H9 (cell line): ENCODE measurements at regions not wholly inside any gene's neighbourhood (a gene's known extent, or its start where the extent isn't known, plus 50 kb on each side); places are given as distances from the start of the nearest gene placed in this dataset.

Source experiments
- DNase-seq: peaks from one replicate; pipeline ENCODE4 v3.0.0-alpha.2; 2017
- H2AFZ ChIP-seq: one replicate; pipeline ENCODE4 v1.6.1; 2013; ENCODE audit warnings: mild to moderate bottlenecking, low read length, control low read depth, moderate library complexity
- H2AK5ac ChIP-seq: 2 replicates; pipeline ENCODE4 v1.6.1; 2013; ENCODE audit warnings: low read length, control low read depth, mixed read lengths; ENCODE audit not compliant: insufficient read length
- H2BK120ac ChIP-seq: one replicate; pipeline ENCODE4 v1.6.1; 2013; ENCODE audit warnings: low read depth, mild to moderate bottlenecking, low read length, control low read depth, inconsistent platforms; ENCODE audit not compliant: poor library complexity, severe bottlenecking
- H2BK12ac ChIP-seq: 2 replicates; pipeline ENCODE4 v1.6.1; 2013; ENCODE audit warnings: low read length, control low read depth, mixed read lengths, low read depth; ENCODE audit not compliant: insufficient read length
- H2BK15ac ChIP-seq: 2 replicates; pipeline ENCODE4 v1.6.1; 2013; ENCODE audit warnings: low read depth, low read length, control low read depth
- H2BK20ac ChIP-seq: one replicate; pipeline ENCODE4 v1.6.1; 2013; ENCODE audit warnings: low read depth, mild to moderate bottlenecking, low read length, control low read depth, inconsistent platforms; ENCODE audit not compliant: poor library complexity, severe bottlenecking
- H2BK5ac ChIP-seq: 2 replicates; pipeline ENCODE4 v1.6.1; 2013; ENCODE audit warnings: low read length, control low read depth, mixed read lengths; ENCODE audit not compliant: insufficient read length
- H3K14ac ChIP-seq: 2 replicates; pipeline ENCODE4 v1.6.1; 2013; ENCODE audit warnings: low read length, control low read depth; ENCODE audit not compliant: insufficient read depth
- H3K18ac ChIP-seq: 2 replicates; pipeline ENCODE4 v1.6.1; 2013; ENCODE audit warnings: low read depth, mild to moderate bottlenecking, mixed read lengths, low read length, control low read depth; ENCODE audit not compliant: insufficient read length
- H3K23ac ChIP-seq: 2 replicates; pipeline ENCODE4 v1.6.1; 2013; ENCODE audit warnings: low read length, control low read depth, mixed read lengths, low read depth; ENCODE audit not compliant: insufficient read length
- H3K23me2 ChIP-seq: 2 replicates; pipeline ENCODE4 v1.6.1; 2013; ENCODE audit warnings: low read depth, mild to moderate bottlenecking, mixed read lengths, low read length, control low read depth; ENCODE audit not compliant: insufficient read length, poor library complexity, severe bottlenecking
- H3K27ac ChIP-seq: 2 replicates; pipeline ENCODE4 v1.5.1; 2013; ENCODE audit warnings: low read length, control low read depth, mixed read lengths, low read depth; ENCODE audit not compliant: insufficient read length
- H3K27me3 ChIP-seq: 2 replicates; pipeline ENCODE4 v1.6.1; 2013; ENCODE audit warnings: low read length, control low read depth, inconsistent platforms; ENCODE audit not compliant: insufficient read depth
- H3K4ac ChIP-seq: 2 replicates; pipeline ENCODE4 v1.6.1; 2013; ENCODE audit warnings: low read depth, mild to moderate bottlenecking, control low read depth, inconsistent platforms, low read length, moderate library complexity
- H3K4me1 ChIP-seq: 2 replicates; pipeline ENCODE4 v1.6.1; 2013; ENCODE audit warnings: low read length, control low read depth, inconsistent platforms; ENCODE audit not compliant: insufficient read depth
- H3K4me2 ChIP-seq: 2 replicates; pipeline ENCODE4 v1.6.1; 2013; ENCODE audit warnings: low read length, control low read depth, mixed read lengths; ENCODE audit not compliant: insufficient read length, insufficient read depth
- H3K56ac ChIP-seq: 2 replicates; pipeline ENCODE4 v1.6.1; 2013; ENCODE audit warnings: low read depth, mild to moderate bottlenecking, mixed read lengths, low read length, control low read depth; ENCODE audit not compliant: insufficient read length
- H3K79me1 ChIP-seq: 2 replicates; pipeline ENCODE4 v1.6.1; 2013; ENCODE audit warnings: low read depth, mild to moderate bottlenecking, moderate library complexity, low read length, control low read depth, inconsistent platforms; ENCODE audit not compliant: insufficient read depth, poor library complexity, severe bottlenecking
- H3K79me2 ChIP-seq: 2 replicates; pipeline ENCODE4 v1.6.1; 2013; ENCODE audit warnings: low read length, control low read depth, inconsistent platforms; ENCODE audit not compliant: insufficient read depth
- H3K9ac ChIP-seq: 2 replicates; pipeline ENCODE4 v1.6.1; 2013; ENCODE audit warnings: low read length, control low read depth, mixed read lengths; ENCODE audit not compliant: insufficient read length; ENCODE audit errors: extremely low read depth
- H3K9me3 ChIP-seq: one replicate; pipeline ENCODE4 v1.6.1; 2013; ENCODE audit warnings: low read depth, low read length, inconsistent platforms; ENCODE audit not compliant: control insufficient read depth
- H3T11ph ChIP-seq: one replicate; pipeline ENCODE4 v1.6.1; 2013; ENCODE audit warnings: mild to moderate bottlenecking, low read length, control low read depth, inconsistent platforms
- H4K20me1 ChIP-seq: one replicate; pipeline ENCODE4 v1.6.1; 2013; ENCODE audit not compliant: control insufficient read depth, insufficient read length, insufficient read depth
- H4K5ac ChIP-seq: 2 replicates; pipeline ENCODE4 v1.6.1; 2013; ENCODE audit warnings: low read depth, mild to moderate bottlenecking, mixed read lengths, low read length, control low read depth; ENCODE audit not compliant: insufficient read length
- H4K8ac ChIP-seq: replicated peaks from 2 replicates; pipeline ENCODE4 v1.6.1; 2013; ENCODE audit warnings: low read length, control low read depth, mixed read lengths, low read depth; ENCODE audit not compliant: insufficient read length
- H4K91ac ChIP-seq: 2 replicates; pipeline ENCODE4 v1.6.1; 2013; ENCODE audit warnings: low read depth, mild to moderate bottlenecking, moderate library complexity, mixed read lengths, low read length, control low read depth; ENCODE audit not compliant: insufficient read length
- H3K27ac Mint-ChIP-seq, 3 experiments: 2 replicates in 2 of 3; 3 replicates in 1 of 3; pipeline ENCODE4 v1.8.0; 2020 to 2021; ENCODE audit warnings: mixed read lengths in 3 of 3, mild to moderate bottlenecking in 1 of 3, moderate library complexity in 1 of 3
- H3K27me3 Mint-ChIP-seq: 2 replicates; pipeline ENCODE4 v1.8.0; 2021; ENCODE audit warnings: low read depth, mild to moderate bottlenecking, moderate library complexity, mixed read lengths
- H3K36me3 Mint-ChIP-seq, 3 experiments: 2 replicates in 2 of 3; 3 replicates in 1 of 3; pipeline ENCODE4 v1.8.0; 2020 to 2021; ENCODE audit warnings: low read depth in 3 of 3, mixed read lengths in 3 of 3; ENCODE audit not compliant: insufficient read depth in 1 of 3
- H3K4me1 Mint-ChIP-seq, 2 experiments: 2 replicates each; pipeline ENCODE4 v1.8.0; 2020; ENCODE audit warnings: mixed read lengths in 2 of 2
- H3K4me3 Mint-ChIP-seq, 2 experiments: 2 replicates in 1 of 2; 3 replicates in 1 of 2; pipeline ENCODE4 v1.8.0; 2020 to 2021; ENCODE audit warnings: mild to moderate bottlenecking in 2 of 2, mixed read lengths in 2 of 2, moderate library complexity in 1 of 2
- H3K9me3 Mint-ChIP-seq, 2 experiments: 2 replicates in 1 of 2; 3 replicates in 1 of 2; pipeline ENCODE4 v1.8.0; 2020; ENCODE audit warnings: mild to moderate bottlenecking in 2 of 2, mixed read lengths in 2 of 2, moderate library complexity in 1 of 2
- CTCF ChIP-seq: fragments of 200-600 bp; sonication (generic); conservative IDR thresholded peaks from 3 replicates; pipeline ENCODE4 v1.8.0; 2021; ENCODE audit warnings: antibody characterized with exemption, mild to moderate bottlenecking
- WGBS: extraction: QIAGEN DNeasy Blood & Tissue Kit; methylation state at CpG from one replicate; pipeline ENCODE4 v1.1.7; 2013; ENCODE audit warnings: missing lambda C conversion rate, low lambda C conversion rate, mixed read lengths; ENCODE audit not compliant: insufficient read length; ENCODE audit errors: extremely low coverage; 5-methylcytosine and 5-hydroxymethylcytosine counted together

GRCh38 chr14:85915711-85916110, 385.8 kb downstream of the FLRT2 start:
- Histone ChIP-seq H2BK20ac (no peak overlapping the region), H3K18ac (no peak overlapping the region), H2BK5ac (no peak overlapping the region), H3K9ac (no peak overlapping the region), H2BK120ac (no peak overlapping the region), H3K23me2 (no peaks in the 10 kb centered on the region), H3K4ac (no peak overlapping the region), H2BK12ac (no peak overlapping the region), H4K5ac (no peak overlapping the region), H3K79me2 (no peaks in the 10 kb centered on the region), H3K9me3 (no peaks in the 10 kb centered on the region), H4K91ac (no peak overlapping the region), H4K20me1 (no peaks in the 10 kb centered on the region), H3K14ac (no peak overlapping the region), H3K4me2 (no peak overlapping the region), H2AFZ (no peak overlapping the region), H3K27me3 (no peaks in the 10 kb centered on the region), H2AK5ac (no peak overlapping the region), H3K79me1 (no peaks in the 10 kb centered on the region), H4K8ac (no peak overlapping the region), H3K4me1 (no peaks in the 10 kb centered on the region), H3K23ac (no peak overlapping the region), H2BK15ac (no peak overlapping the region), H3K56ac (no peak overlapping the region), H3T11ph (no peak overlapping the region), H3K27ac (no peak overlapping the region)
- Mint-ChIP-seq H3K27ac (no peak overlapping the region), H3K36me3 (peaks cover 0 to 4% (median 3%) of the 10 kb centered on the region in 3 experiments; a peak in 3 of 7 replicates), H3K9me3 (peaks cover 0 to 8% of the 10 kb centered on the region in 2 experiments; a peak in 3 of 5 replicates), H3K4me3 (no peak overlapping the region; a peak in 1 of 5 replicates), H3K27me3 (no peaks in the 10 kb centered on the region; the same call in 1 of the 2 replicates), H3K4me1 (peaks cover 5 to 8% of the 10 kb centered on the region in 2 experiments; a peak in 3 of 4 replicates)
- TF ChIP-seq CTCF: no peak
- no CpG with 5 or more reads among the region's 2 CpGs for WGBS
- no peak for DNase-seq
